ENCODE measurements at regions not wholly inside any gene's neighbourhood (a gene's known extent, or its start where the extent isn't known, plus 50 kb on each side); places are given as distances from the start of the nearest gene placed in this dataset.

DNA sequence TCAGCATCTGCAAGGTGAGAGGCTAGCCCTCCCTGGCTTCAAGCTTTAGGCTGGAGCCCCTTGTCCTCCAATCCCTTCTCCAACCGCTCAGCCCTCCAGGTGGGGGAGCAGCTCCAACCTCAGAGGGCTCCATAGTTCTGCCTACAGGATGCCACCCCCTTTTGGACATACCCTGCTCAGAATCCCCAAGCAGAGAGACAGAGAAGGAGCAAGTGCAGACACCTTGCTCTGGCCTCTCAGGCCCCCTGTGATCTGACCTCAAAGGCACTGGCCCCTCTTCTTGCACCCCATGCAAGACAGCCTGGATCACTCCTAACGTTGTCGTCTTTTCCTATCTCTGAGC, 101.6 kb downstream of the C5orf15 start:
- Histone ChIP-seq H3K36me3 (no peaks in the 10 kb centered on the region), H3K27ac (no peak overlapping the region), H3K4me1 (peaks cover 4 to 11% (median 8%) of the 10 kb centered on the region in 4 donors), H3K27me3 (no peaks in the 10 kb centered on the region), H3K4me3 (no peak overlapping the region), H3K9me3 (no peaks in the 10 kb centered on the region)
- no peak for TF ChIP-seq EP300 (IDR thresholded peaks at IDR 0.05)
- TF ChIP-seq POLR2A (IDR thresholded peaks at IDR 0.05): no peak
- no peak for TF ChIP-seq POLR2AphosphoS5 (IDR thresholded peaks at IDR 0.05)
- TF ChIP-seq, protein P1, sequence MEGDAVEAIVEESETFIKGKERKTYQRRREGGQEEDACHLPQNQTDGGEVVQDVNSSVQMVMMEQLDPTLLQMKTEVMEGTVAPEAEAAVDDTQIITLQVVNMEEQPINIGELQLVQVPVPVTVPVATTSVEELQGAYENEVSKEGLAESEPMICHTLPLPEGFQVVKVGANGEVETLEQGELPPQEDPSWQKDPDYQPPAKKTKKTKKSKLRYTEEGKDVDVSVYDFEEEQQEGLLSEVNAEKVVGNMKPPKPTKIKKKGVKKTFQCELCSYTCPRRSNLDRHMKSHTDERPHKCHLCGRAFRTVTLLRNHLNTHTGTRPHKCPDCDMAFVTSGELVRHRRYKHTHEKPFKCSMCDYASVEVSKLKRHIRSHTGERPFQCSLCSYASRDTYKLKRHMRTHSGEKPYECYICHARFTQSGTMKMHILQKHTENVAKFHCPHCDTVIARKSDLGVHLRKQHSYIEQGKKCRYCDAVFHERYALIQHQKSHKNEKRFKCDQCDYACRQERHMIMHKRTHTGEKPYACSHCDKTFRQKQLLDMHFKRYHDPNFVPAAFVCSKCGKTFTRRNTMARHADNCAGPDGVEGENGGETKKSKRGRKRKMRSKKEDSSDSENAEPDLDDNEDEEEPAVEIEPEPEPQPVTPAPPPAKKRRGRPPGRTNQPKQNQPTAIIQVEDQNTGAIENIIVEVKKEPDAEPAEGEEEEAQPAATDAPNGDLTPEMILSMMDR (IDR thresholded peaks at IDR 0.05): no peak
- no peak for DNase-seq
- no peak for ATAC-seq (ENCODE audit: low FRiP score in 2 of 2)
- WGBS, 2 donors: 39 to 57% methylated on average over 2 to 3 of the region's 3 CpGs

DNA sequence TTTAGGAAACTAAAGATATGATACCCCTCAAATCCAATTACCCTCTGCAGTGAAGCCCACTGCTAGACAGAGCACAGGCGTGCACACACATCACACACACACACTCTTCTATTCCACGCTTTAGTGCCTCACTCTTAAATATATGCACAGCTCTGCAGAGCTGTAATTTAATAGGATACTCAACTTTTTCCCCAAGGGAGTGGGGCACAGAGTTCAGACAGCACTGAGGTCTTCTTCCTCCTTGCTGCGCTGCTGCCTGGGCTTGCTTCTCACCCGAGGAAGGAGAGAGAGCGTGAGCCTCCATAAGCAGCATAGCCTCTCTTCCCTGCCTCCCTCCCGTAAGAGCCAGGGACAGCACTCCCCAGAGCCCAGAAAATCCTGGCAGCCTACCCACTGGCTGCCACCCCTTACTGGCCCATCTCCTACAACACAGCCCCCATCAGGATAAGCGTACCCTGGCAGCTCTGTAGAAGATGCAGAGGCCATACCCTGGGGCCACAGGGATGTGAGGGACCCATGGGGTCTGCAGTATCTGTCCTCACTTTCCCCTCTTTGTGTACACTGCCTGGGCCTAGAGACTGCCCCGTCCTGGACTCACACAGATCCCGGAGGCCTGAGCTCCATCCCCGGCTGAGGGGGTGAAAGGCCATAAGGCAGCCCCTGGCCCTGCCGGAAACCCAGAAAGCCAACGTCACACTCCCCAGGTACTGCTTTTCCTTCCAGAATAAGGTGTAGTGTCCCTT, 102.1 kb downstream of the C5orf15 start:
- Histone ChIP-seq H3K4me3 (no peak overlapping the region), H3K36me3 (no peaks in the 10 kb centered on the region), H3K9me3 (no peaks in the 10 kb centered on the region), H3K27ac (no peak overlapping the region), H3K4me1 (peaks cover 4 to 11% (median 8%) of the 10 kb centered on the region in 4 donors), H3K27me3 (no peaks in the 10 kb centered on the region)
- 90 to 91% methylated on average over 12 of the region's 12 CpGs for WGBS, 2 donors
- DNase-seq: no peak
- ATAC-seq (ENCODE audit: low FRiP score in 2 of 2): no peak
- TF ChIP-seq POLR2AphosphoS5 (IDR thresholded peaks at IDR 0.05) (no peak), POLR2A (IDR thresholded peaks at IDR 0.05) (no peak), EP300 (IDR thresholded peaks at IDR 0.05) (no peak)
- TF ChIP-seq, protein P1 (IDR thresholded peaks at IDR 0.05): no peak

DNA sequence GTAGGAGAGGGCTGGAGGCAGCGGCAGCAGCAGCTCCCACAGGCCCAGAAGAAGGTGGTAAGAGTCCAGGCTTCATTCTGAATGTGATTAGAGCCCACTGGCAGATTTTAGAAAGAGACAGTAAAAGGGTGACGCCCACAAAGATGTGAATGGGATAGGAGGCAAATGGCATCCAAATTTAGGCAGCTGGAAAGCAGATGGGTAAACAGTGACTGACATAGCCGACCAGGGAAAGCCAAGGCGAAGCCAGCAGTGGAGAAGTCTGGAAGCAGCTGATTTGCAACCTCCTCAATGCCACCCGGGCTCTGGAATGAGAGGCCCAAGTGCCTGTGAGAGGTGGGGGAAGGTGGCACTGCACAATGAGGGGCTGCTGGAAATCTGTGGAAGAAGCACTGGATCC, 103.3 kb downstream of the C5orf15 start:
- TF ChIP-seq EP300 (IDR thresholded peaks at IDR 0.05): no peak
- no peak for TF ChIP-seq POLR2A (IDR thresholded peaks at IDR 0.05)

DNA sequence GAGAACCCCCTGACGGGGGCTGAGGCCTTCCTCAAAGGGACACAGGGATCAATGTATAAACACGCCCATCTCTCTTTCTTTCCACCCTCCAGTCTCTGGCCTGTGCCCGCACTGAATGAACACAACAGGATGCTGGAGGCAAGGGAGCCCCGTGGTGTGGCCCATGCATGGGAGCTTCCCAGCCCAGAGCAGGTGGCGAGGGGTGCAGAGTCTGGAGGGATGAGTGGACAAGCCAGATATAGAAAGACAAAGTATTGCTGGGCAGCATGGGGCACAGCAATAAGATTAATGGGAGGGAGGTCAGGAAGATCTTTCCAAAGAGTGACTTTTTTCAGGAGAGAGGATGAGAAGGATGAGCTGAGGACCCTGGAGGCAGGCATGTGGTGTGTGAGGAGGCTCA, 103.7 kb downstream of the C5orf15 start:
- 89 to 91% methylated on average over 5 of the region's 5 CpGs for WGBS, 2 donors
- TF ChIP-seq, protein P1 (IDR thresholded peaks at IDR 0.05): no peak
- TF ChIP-seq EP300 (IDR thresholded peaks at IDR 0.05) (no peak), POLR2AphosphoS5 (IDR thresholded peaks at IDR 0.05) (no peak), POLR2A (IDR thresholded peaks at IDR 0.05) (no peak)

More for the DNA sequence above, 103.3 kb downstream of the C5orf15 start:
- peaks cover 4 to 11% (median 8%) of the 10 kb centered on the region in 4 donors for H3K4me1 ChIP-seq
- H3K27me3 ChIP-seq: no peaks in the 10 kb centered on the region
- no peak overlapping the region for H3K27ac ChIP-seq
- H3K36me3 ChIP-seq: no peaks in the 10 kb centered on the region
- no peak overlapping the region for H3K4me3 ChIP-seq
- no peak for DNase-seq
- ATAC-seq (ENCODE audit: low FRiP score in 2 of 2): no peak
- 61 to 73% methylated on average over 5 of the region's 5 CpGs for WGBS, 2 donors
- no peaks in the 10 kb centered on the region for H3K9me3 ChIP-seq

DNA sequence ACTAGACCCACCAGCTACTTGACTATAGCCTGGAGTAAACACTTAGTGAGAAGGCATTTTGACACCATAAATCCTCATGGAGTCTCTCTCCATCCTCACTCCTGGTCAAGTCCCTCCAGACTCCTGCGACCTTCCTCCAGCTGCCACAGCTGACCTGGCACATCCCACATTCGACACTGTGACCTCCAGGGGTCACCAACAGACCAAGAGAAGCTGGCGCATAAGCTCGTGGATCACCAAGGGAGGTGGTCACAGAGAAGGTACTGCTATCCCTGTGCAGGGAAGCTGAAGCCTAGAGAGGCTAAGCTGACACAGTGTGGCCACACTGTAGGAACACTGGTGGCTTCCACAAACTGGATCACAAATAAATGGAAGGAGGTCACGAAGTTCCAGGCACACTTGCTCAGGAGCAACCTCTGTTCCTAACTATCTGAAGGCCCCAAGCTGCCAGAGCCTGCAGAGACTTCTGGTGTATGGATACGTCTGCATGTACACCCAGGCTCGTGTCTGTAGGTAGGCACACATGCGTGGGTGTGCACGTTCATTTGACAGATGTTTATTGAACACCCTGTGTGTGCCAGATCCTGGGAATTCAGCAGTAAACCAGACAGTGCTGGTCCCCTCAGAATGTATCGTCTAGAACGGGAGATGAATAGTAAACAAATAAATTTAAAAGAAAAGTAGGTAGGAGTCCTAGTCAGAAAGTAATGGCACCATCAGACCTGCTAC, 104.4 kb downstream of the C5orf15 start:
- Histone ChIP-seq H3K9me3 (no peaks in the 10 kb centered on the region), H3K27me3 (no peaks in the 10 kb centered on the region), H3K27ac (no peak overlapping the region), H3K4me3 (no peak overlapping the region), H3K4me1 (peaks cover 0 to 7% (median 4%) of the 10 kb centered on the region in 4 donors), H3K36me3 (no peaks in the 10 kb centered on the region)
- no peak for DNase-seq
- TF ChIP-seq, protein P1 (IDR thresholded peaks at IDR 0.05): no peak
- TF ChIP-seq POLR2A (IDR thresholded peaks at IDR 0.05) (no peak), POLR2AphosphoS5 (IDR thresholded peaks at IDR 0.05) (no peak), EP300 (IDR thresholded peaks at IDR 0.05) (no peak)
- 77 to 85% methylated on average over 10 to 11 of the region's 11 CpGs for WGBS, 2 donors
- ATAC-seq (ENCODE audit: low FRiP score in 2 of 2): no peak

More for the DNA sequence above, 103.7 kb downstream of the C5orf15 start:
- ATAC-seq (ENCODE audit: low FRiP score in 2 of 2) (no peak), DNase-seq (no peak)
- no peak overlapping the region for H3K4me3 ChIP-seq
- no peaks in the 10 kb centered on the region for H3K36me3 ChIP-seq
- H3K27ac ChIP-seq: no peak overlapping the region
- no peaks in the 10 kb centered on the region for H3K9me3 ChIP-seq
- H3K4me1 ChIP-seq: peaks cover 4 to 11% (median 8%) of the 10 kb centered on the region in 4 donors
- H3K27me3 ChIP-seq: no peaks in the 10 kb centered on the region
